CD4-positive, alpha-beta T cell treated with Interleukin-6 for 4 hours (primary cell): ENCODE measurements at regions not wholly inside any gene's neighbourhood (a gene's known extent, or its start where the extent isn't known, plus 50 kb on each side); places are given as distances from the start of the nearest gene placed in this dataset.

Experiments
- DNase-seq: peaks from one replicate; pipeline ENCODE4 v3.0.0-alpha.2; 2020; ENCODE audit warnings: mixed read lengths

GRCh38 chr10:35758076-35758475 is 116.0 kb upstream of the FZD8 start:
- no peak for DNase-seq

GRCh38 chr10:35754519-35754918 is 112.4 kb upstream of the FZD8 start:
- no peak for DNase-seq

- DNase-seq, result no peak
These were observed 110.7 kb upstream of the FZD8 start for GRCh38 chr10:35752469-35753461.

- no peak for DNase-seq
These were observed 109.3 kb upstream of the FZD8 start for GRCh38 chr10:35751347-35751746.

- no peak for DNase-seq
These were observed 107.1 kb upstream of the FZD8 start for GRCh38 chr10:35749230-35749629.

- DNase-seq, result no peak
These were observed 103.7 kb upstream of the FZD8 start for GRCh38 chr10:35745617-35746403.

- DNase-seq, result no peak
These were observed 101.8 kb upstream of the FZD8 start for GRCh38 chr10:35743851-35744250.

GRCh38 chr10:35743351-35743750 is 101.3 kb upstream of the FZD8 start:
- DNase-seq, result no peak

- DNase-seq, result no peak
These were observed 97.9 kb upstream of the FZD8 start for GRCh38 chr10:35739998-35740397.

GRCh38 chr10:35735412-35735811 is 93.3 kb upstream of the FZD8 start:
- DNase-seq, result no peak

GRCh38 chr10:35731828-35732227 is 89.7 kb upstream of the FZD8 start:
- DNase-seq, result no peak

GRCh38 chr10:35728341-35728740 is 86.2 kb upstream of the FZD8 start:
- no peak for DNase-seq

GRCh38 chr10:35726846-35727245 is 84.8 kb upstream of the FZD8 start:
- DNase-seq, result no peak

GRCh38 chr10:35723992-35724391 is 81.9 kb upstream of the FZD8 start:
- no peak for DNase-seq

- DNase-seq, result no peak
These were observed 81.0 kb upstream of the FZD8 start for GRCh38 chr10:35723059-35723458.

- DNase-seq, result no peak
These were observed 80.5 kb upstream of the FZD8 start for GRCh38 chr10:35722636-35723035.

GRCh38 chr10:35722226-35722625 is 80.1 kb upstream of the FZD8 start:
- DNase-seq, result no peak

GRCh38 chr10:35720366-35720765 is 78.3 kb upstream of the FZD8 start:
- DNase-seq, result no peak

- no peak for DNase-seq
These were observed 74.7 kb upstream of the FZD8 start for GRCh38 chr10:35716776-35717175.

- DNase-seq, result no peak
These were observed 70.4 kb upstream of the FZD8 start for GRCh38 chr10:35712486-35712885.

GRCh38 chr10:35711615-35712411 is 69.7 kb upstream of the FZD8 start:
- DNase-seq, result no peak

- no peak for DNase-seq
These were observed 65.7 kb upstream of the FZD8 start for GRCh38 chr10:35707642-35708425.
